ENCODE measurements at regions not wholly inside any gene's neighbourhood (a gene's known extent, or its start where the extent isn't known, plus 50 kb on each side); places are given as distances from the start of the nearest gene placed in this dataset.

GRCh38 chr3:15952543-15953175, 154.9 kb upstream of the ANKRD28 start:
- DNase-seq, result no peak

GRCh38 chr3:15953841-15954240, 156.1 kb upstream of the ANKRD28 start:
- DNase-seq, result no peak

- DNase-seq, result no peak
Observed at GRCh38 chr3:15955968-15956367, 158.2 kb upstream of the ANKRD28 start.

- DNase-seq, result no peak
Observed at GRCh38 chr3:15958692-15959433, 161.1 kb upstream of the ANKRD28 start.

GRCh38 chr3:15959434-15959811, 161.6 kb upstream of the ANKRD28 start:
- no peak for DNase-seq

- peak; percentile 75 for DNase-seq
Observed at GRCh38 chr3:15964605-15965442, 167.0 kb upstream of the ANKRD28 start.

GRCh38 chr3:15967577-15967976, 169.8 kb upstream of the ANKRD28 start:
- no peak for DNase-seq

GRCh38 chr3:15969874-15970640, 172.3 kb upstream of the ANKRD28 start:
- DNase-seq, result no peak

- DNase-seq, result no peak
Observed at GRCh38 chr3:15973414-15973813, 175.6 kb upstream of the ANKRD28 start.

- peak; percentile 71 for DNase-seq
Observed at GRCh38 chr3:15973940-15974339, 176.2 kb upstream of the ANKRD28 start.

- DNase-seq, result peak; percentile 32
Observed at GRCh38 chr3:15974647-15975046, 176.9 kb upstream of the ANKRD28 start.

- DNase-seq, result no peak
Observed at GRCh38 chr3:15976524-15976923, 178.7 kb upstream of the ANKRD28 start.

- DNase-seq, result no peak
Observed at GRCh38 chr3:15977090-15977489, 179.3 kb upstream of the ANKRD28 start.

- no peak for DNase-seq
Observed at GRCh38 chr3:15977598-15978232, 179.9 kb upstream of the ANKRD28 start.

- DNase-seq, result no peak
Observed at GRCh38 chr3:15978801-15979200, 181.0 kb upstream of the ANKRD28 start.

- peak; percentile 77 for DNase-seq
Observed at GRCh38 chr3:15979495-15979894, 181.7 kb upstream of the ANKRD28 start.

- DNase-seq, result no peak
Observed at GRCh38 chr3:15979900-15980299, 182.1 kb upstream of the ANKRD28 start.

- no peak for DNase-seq
Observed at GRCh38 chr3:15982243-15982642, 184.5 kb upstream of the ANKRD28 start.

GRCh38 chr3:15982667-15983196, 185.0 kb upstream of the ANKRD28 start:
- DNase-seq, result peak; percentile 47

GRCh38 chr3:15983232-15983631, 185.5 kb upstream of the ANKRD28 start:
- peak; percentile 77 for DNase-seq

- no peak for DNase-seq
Observed at GRCh38 chr3:15983693-15984092, 185.9 kb upstream of the ANKRD28 start.

GRCh38 chr3:15989419-15989818, 185.1 kb upstream of the GALNT15 start:
- DNase-seq, result no peak
